Endothelial cell of umbilical vein (primary cell): ENCODE measurements at regions not wholly inside any gene's neighbourhood (a gene's known extent, or its start where the extent isn't known, plus 50 kb on each side); places are given as distances from the start of the nearest gene placed in this dataset.

Source experiments
- BruUV-seq: library from RNA; stranded (reverse); fragments of 400-500 nt; replicated peaks from 2 replicates; lab custom pipeline; 2021; lab: Mats Ljungman, UMichigan
- CTCF ChIA-PET: fragments of 300-600, 350-600 bp; sonication (Branson Sonifier 250); formaldehyde crosslinking; loops from one replicate; lab custom pipeline; 2021; ENCODE audit warnings: antibody characterized with exemption, inconsistent platforms; lab: Charles Lee
- POLR2A ChIA-PET: fragments of 300-600, 350-600 bp; sonication (Branson Sonifier 250); formaldehyde crosslinking; loops from one replicate; lab custom pipeline; 2021; ENCODE audit warnings: antibody characterized with exemption, inconsistent platforms; lab: Charles Lee
- DNase-seq: peaks from one replicate; pipeline ENCODE4 v3.0.0-alpha.2; 2011; ENCODE audit warnings: low read depth, low spot score
- FAIRE-seq: peaks from 2 replicates; lab custom pipeline; 2011; peaks lifted over from hg19 to GRCh38; lab: Jason Lieb, UNC
- H2AFZ ChIP-seq: 2 replicates; pipeline ENCODE4 v1.6.0; 2012; ENCODE audit warnings: low read depth, low read length, control low read depth, inconsistent platforms
- H3K27ac ChIP-seq: 2 replicates; pipeline ENCODE4 v1.5.1; 2011; ENCODE audit warnings: low read depth, mild to moderate bottlenecking, control low read depth, low read length, moderate library complexity; ENCODE audit not compliant: insufficient read depth
- H3K27me3 ChIP-seq, 2 experiments: 2 replicates each; pipeline versions ENCODE4 v1.6.0 to v1.6.1; 2011; ENCODE audit warnings: low read length in 2 of 2, mixed read lengths in 1 of 2; ENCODE audit not compliant: control insufficient read depth in 2 of 2, insufficient read depth in 2 of 2
- H3K36me3 ChIP-seq, 2 experiments: 2 replicates in 1 of 2; 3 replicates in 1 of 2; pipeline ENCODE4 v1.5.1; 2011; ENCODE audit warnings: low read length in 2 of 2, mild to moderate bottlenecking in 1 of 2, moderate library complexity in 1 of 2; ENCODE audit not compliant: control insufficient read depth in 2 of 2, insufficient read depth in 2 of 2; ENCODE audit errors: extremely low read depth in 1 of 2
- H3K4me1 ChIP-seq: 3 replicates; pipeline ENCODE4 v1.5.1; 2011; ENCODE audit warnings: mild to moderate bottlenecking, low read length; ENCODE audit not compliant: control insufficient read depth, insufficient read depth; ENCODE audit errors: extremely low read depth
- H3K4me2 ChIP-seq: 2 replicates; pipeline ENCODE4 v1.6.1; 2011; ENCODE audit warnings: low read length, control low read depth, mixed read lengths; ENCODE audit not compliant: insufficient read depth
- H3K4me3 ChIP-seq, 3 experiments: fragments of 200-600 bp in 1 of 3; sonication (generic), shearing (Covaris generic) in 1 of 3; replicated peaks in 1 of 3; 2 replicates each; pipeline ENCODE4 v1.5.1; 2011 to 2016; ENCODE audit warnings: control low read depth in 3 of 3, low read length in 3 of 3, mild to moderate bottlenecking in 2 of 3, inconsistent platforms in 1 of 3, low read depth in 1 of 3, moderate library complexity in 1 of 3; ENCODE audit not compliant: insufficient read depth in 1 of 3
- H3K79me2 ChIP-seq: 2 replicates; pipeline ENCODE4 v1.6.0; 2012; ENCODE audit warnings: low read length, inconsistent platforms; ENCODE audit not compliant: control insufficient read depth, insufficient read depth
- H3K9ac ChIP-seq: replicated peaks from 2 replicates; pipeline ENCODE3; 2011; ENCODE audit warnings: low read length, control low read depth; ENCODE audit not compliant: insufficient read depth; ENCODE audit errors: extremely low read depth
- H3K9me1 ChIP-seq: replicated peaks from 3 replicates; pipeline ENCODE4 v1.6.0; 2011; ENCODE audit warnings: mild to moderate bottlenecking, low read length; ENCODE audit not compliant: control insufficient read depth, insufficient read depth; ENCODE audit errors: extremely low read depth
- H3K9me3 ChIP-seq: replicated peaks from 2 replicates; pipeline ENCODE4 v1.5.1; 2012; ENCODE audit warnings: low read length, inconsistent platforms; ENCODE audit not compliant: control insufficient read depth, insufficient read depth
- H4K20me1 ChIP-seq: replicated peaks from 2 replicates; pipeline ENCODE3; 2011; ENCODE audit warnings: mild to moderate bottlenecking, low read length; ENCODE audit not compliant: control insufficient read depth, insufficient read depth; ENCODE audit errors: extremely low read depth
- EZH2 ChIP-seq: IDR thresholded peaks from 2 replicates; pipeline ENCODE4 v1.6.1; 2012; ENCODE audit warnings: borderline replicate concordance, low read depth, mild to moderate bottlenecking, moderate library complexity, low read length, inconsistent platforms; ENCODE audit not compliant: severe bottlenecking
- FOS ChIP-seq: IDR thresholded peaks from 2 replicates; pipeline ENCODE4 v1.6.1; 2011; ENCODE audit warnings: mild to moderate bottlenecking, low read length, moderate library complexity, borderline replicate concordance; ENCODE audit not compliant: insufficient read depth
- GATA2 ChIP-seq: IDR thresholded peaks from 2 replicates; pipeline ENCODE4 v1.7.0; 2011; ENCODE audit warnings: low read depth, mild to moderate bottlenecking, moderate library complexity, mixed read lengths, low read length; ENCODE audit not compliant: insufficient read length, insufficient read depth
- JUN ChIP-seq: IDR thresholded peaks from 2 replicates; pipeline ENCODE4 v1.6.1; 2011; ENCODE audit warnings: borderline replicate concordance, low read depth; ENCODE audit not compliant: insufficient read length, insufficient read depth
- MYC ChIP-seq: IDR thresholded peaks from one replicate; pipeline ENCODE4 v1.6.1; 2011; ENCODE audit warnings: mild to moderate bottlenecking, low read depth, low read length
- POLR2A ChIP-seq: IDR thresholded peaks from 2 replicates; pipeline ENCODE4 v1.6.1; 2012; ENCODE audit warnings: low read depth, mild to moderate bottlenecking, control low read depth, low read length
- POLR2AphosphoS5 ChIP-seq: IDR thresholded peaks from 2 replicates; pipeline ENCODE4 v1.6.1; 2012; ENCODE audit warnings: low read depth, mild to moderate bottlenecking, control low read depth, low read length, moderate library complexity; ENCODE audit not compliant: insufficient read depth
- dilution Hi-C: fragments of 300-500 bp; cut with MboI; formaldehyde crosslinking; loops from one replicate; pipeline ENCODE4 v1.15.0; 2019; ENCODE audit warnings: low sequenced_read_pairs; ENCODE audit not compliant: extremely low pct_ligation_motif_present
- intact Hi-C: fragments of 100-400 bp; cut with micrococcal nuclease; formaldehyde crosslinking; loops from one replicate; pipeline ENCODE4 v1.10.0; 2022
- TF ChIP-seq, protein P1 (sequence below), 2 donors: IDR thresholded peaks; 1 replicate in 1 of 2; 2 replicates in 1 of 2; pipeline ENCODE4 v1.5.1; 2011; ENCODE audit warnings: low read length in 2 of 2, mild to moderate bottlenecking in 2 of 2, moderate library complexity in 2 of 2, control low read depth in 1 of 2, inconsistent platforms in 1 of 2, low read depth in 1 of 2; ENCODE audit not compliant: insufficient read depth in 1 of 2; ENCODE audit errors: extremely low read depth in 1 of 2
- TF ChIP-seq, protein P2 (sequence below): IDR thresholded peaks from 2 replicates; pipeline ENCODE4 v1.6.1; 2011; ENCODE audit not compliant: insufficient read depth, insufficient read length

DNA sequence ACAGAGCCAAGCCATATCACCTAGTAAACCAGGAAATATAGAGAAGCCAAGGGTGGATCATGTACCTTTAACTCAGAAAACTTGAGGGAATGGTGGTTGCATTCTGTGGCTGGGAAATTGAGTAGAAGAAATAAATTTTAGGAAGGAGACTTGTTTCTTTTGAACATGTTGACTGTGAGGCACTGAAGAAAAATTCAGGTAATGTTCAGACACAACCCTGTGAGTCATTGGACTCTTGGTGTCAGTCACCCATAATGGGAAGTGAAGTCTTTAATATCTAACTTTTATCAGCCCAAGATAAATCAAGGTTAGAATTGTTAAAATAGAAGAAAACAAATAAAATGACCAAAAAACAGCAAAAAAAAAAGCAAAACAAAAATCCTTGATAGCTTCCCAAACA is 98.8 kb upstream of the GRIK2 start:
- Histone ChIP-seq H3K4me3 (no peak overlapping the region), H3K9me3 (peaks cover 6% of the 10 kb centered on the region), H3K9me1 (no peaks in the 10 kb centered on the region), H3K9ac (no peak overlapping the region), H2AFZ (no peak overlapping the region), H3K4me2 (no peak overlapping the region), H3K27me3 (no peaks in the 10 kb centered on the region), H4K20me1 (no peaks in the 10 kb centered on the region), H3K36me3 (no peaks in the 10 kb centered on the region), H3K4me1 (no peaks in the 10 kb centered on the region), H3K79me2 (no peaks in the 10 kb centered on the region), H3K27ac (no peak overlapping the region)
- ChIA-PET CTCF (no interaction called here), POLR2A (no interaction called here)
- BruUV-seq: no TSS peak
- DNase-seq (no peak), FAIRE-seq (no peak)
- dilution Hi-C loops (no loop called here), intact Hi-C loops (no loop called here)
- TF ChIP-seq POLR2AphosphoS5: no peak
- no peak for TF ChIP-seq FOS
- no peak for TF ChIP-seq POLR2A

DNA sequence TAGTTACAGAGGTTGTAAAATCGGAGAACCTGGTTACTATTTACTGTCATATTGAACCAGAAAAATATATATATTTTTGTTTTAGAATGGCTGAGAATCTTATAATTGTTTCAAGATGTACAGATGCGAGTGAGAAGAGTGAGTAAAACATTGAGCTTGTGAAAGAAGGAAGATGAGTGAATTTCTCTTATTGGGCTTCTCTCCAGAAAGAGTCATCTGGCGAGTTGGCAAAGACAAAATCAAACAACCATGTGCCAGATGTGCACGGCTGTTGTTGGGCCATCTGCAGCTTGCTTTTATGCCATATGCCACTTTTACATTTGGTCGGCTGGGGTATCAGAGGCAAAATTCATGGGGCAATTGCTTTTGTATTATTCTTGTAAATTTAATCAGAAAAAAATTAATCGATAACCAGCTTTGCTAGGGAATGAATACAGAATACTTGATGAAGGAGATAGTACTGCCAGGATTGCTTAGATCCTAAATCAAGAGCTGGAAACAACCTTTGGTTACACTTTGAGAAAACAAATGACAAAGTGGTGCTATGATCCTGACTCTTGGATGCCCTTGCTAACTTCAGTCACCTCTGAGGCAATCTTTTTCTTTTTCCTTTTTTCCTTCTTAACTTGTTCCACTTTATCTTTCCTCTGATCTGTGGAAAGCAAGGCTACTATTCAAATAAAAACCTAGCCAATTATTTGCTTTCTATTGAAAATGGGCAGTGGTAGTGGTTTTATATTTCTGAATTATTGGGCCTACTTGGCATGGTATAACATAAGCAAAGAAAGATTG is 97.1 kb upstream of the GRIK2 start:
- Histone ChIP-seq H3K4me1 (no peaks in the 10 kb centered on the region), H3K27ac (no peak overlapping the region)

More for the DNA sequence above, 97.1 kb upstream of the GRIK2 start:
- peaks cover 4% of the 10 kb centered on the region for H3K9me3 ChIP-seq
- DNase-seq (no peak), FAIRE-seq (no peak)
- no peak overlapping the region for H2AFZ ChIP-seq
- H3K79me2 ChIP-seq: no peaks in the 10 kb centered on the region
- intact Hi-C loops (no loop called here), dilution Hi-C loops (no loop called here)
- TF ChIP-seq GATA2 (no peak), FOS (no peak), POLR2A (no peak), EZH2 (no peak), MYC (no peak), POLR2AphosphoS5 (no peak), JUN (no peak)
- TF ChIP-seq, protein P1, sequence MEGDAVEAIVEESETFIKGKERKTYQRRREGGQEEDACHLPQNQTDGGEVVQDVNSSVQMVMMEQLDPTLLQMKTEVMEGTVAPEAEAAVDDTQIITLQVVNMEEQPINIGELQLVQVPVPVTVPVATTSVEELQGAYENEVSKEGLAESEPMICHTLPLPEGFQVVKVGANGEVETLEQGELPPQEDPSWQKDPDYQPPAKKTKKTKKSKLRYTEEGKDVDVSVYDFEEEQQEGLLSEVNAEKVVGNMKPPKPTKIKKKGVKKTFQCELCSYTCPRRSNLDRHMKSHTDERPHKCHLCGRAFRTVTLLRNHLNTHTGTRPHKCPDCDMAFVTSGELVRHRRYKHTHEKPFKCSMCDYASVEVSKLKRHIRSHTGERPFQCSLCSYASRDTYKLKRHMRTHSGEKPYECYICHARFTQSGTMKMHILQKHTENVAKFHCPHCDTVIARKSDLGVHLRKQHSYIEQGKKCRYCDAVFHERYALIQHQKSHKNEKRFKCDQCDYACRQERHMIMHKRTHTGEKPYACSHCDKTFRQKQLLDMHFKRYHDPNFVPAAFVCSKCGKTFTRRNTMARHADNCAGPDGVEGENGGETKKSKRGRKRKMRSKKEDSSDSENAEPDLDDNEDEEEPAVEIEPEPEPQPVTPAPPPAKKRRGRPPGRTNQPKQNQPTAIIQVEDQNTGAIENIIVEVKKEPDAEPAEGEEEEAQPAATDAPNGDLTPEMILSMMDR (IDR thresholded peaks at IDR 0.05; ENCODE audit: extremely low read depth in 1 of 2, insufficient read depth in 1 of 2, low read depth in 1 of 2, low read length in 2 of 2): no peak
- TF ChIP-seq, protein P2, sequence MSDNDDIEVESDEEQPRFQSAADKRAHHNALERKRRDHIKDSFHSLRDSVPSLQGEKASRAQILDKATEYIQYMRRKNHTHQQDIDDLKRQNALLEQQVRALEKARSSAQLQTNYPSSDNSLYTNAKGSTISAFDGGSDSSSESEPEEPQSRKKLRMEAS: no peak
- no peak overlapping the region for H3K4me2 ChIP-seq
- H3K36me3 ChIP-seq: no peaks in the 10 kb centered on the region
- BruUV-seq: no TSS peak
- POLR2A ChIA-PET: no interaction called here
- H3K9ac ChIP-seq: no peak overlapping the region
- H3K4me3 ChIP-seq: no peak overlapping the region
- H3K9me1 ChIP-seq: no peaks in the 10 kb centered on the region
- H3K27me3 ChIP-seq: no peaks in the 10 kb centered on the region
- CTCF ChIA-PET: no interaction called here
- no peaks in the 10 kb centered on the region for H4K20me1 ChIP-seq
